HepG2 (cell line): ENCODE measurements at regions not wholly inside any gene's neighbourhood (a gene's known extent, or its start where the extent isn't known, plus 50 kb on each side); places are given as distances from the start of the nearest gene placed in this dataset.

Source experiments
- ATAC-seq: fragments of 200-7000 bp; cut with Tn5 transposase; 3 replicates; pipeline ENCODE4 v1.9.1; 2020; ENCODE audit warnings: mild to moderate bottlenecking, moderate library complexity
- BruUV-seq: library from RNA; stranded (reverse); fragments of 400-500 nt; replicated peaks from 2 replicates; lab custom pipeline; 2021; lab: Mats Ljungman, UMichigan
- CTCF ChIA-PET: fragments of 300-600 bp; formaldehyde crosslinking; extraction: SDS; loops from one replicate; lab custom pipeline; 2021; ENCODE audit warnings: low total read pairs, inconsistent platforms, low intra/inter-chr PET ratio; lab: Yijun Ruan, JAX
- POLR2A ChIA-PET: fragments of 350-600 bp; sonication (Branson Sonifier 250); formaldehyde crosslinking; loops from one replicate; lab custom pipeline; 2020; ENCODE audit warnings: antibody characterized with exemption, inconsistent platforms; lab: Yijun Ruan, JAX
- DNase-seq: peaks from one replicate; pipeline ENCODE4 v3.0.0-alpha.2; 2015; ENCODE audit warnings: low spot score
- FAIRE-seq: peaks from 3 replicates; lab custom pipeline; 2011; peaks lifted over from hg19 to GRCh38; lab: Jason Lieb, UNC
- H2AFZ ChIP-seq: one replicate; pipeline ENCODE4 v1.6.1; 2011; ENCODE audit warnings: low read length, inconsistent platforms
- H3K27ac ChIP-seq: fragments of 300-600 bp; 3 replicates; pipeline ENCODE4 v1.8.0; 2011; ENCODE audit warnings: mixed run types, mild to moderate bottlenecking, mixed read lengths, low read length, inconsistent platforms; ENCODE audit not compliant: insufficient read depth; ENCODE audit errors: extremely low read length
- H3K27me3 ChIP-seq, 2 experiments: fragments of 200-600 bp in 1 of 2; 2 replicates in 1 of 2; 3 replicates in 1 of 2; pipeline versions ENCODE4 v1.6.0 to v1.8.0; 2011; ENCODE audit warnings: low read length in 2 of 2, mild to moderate bottlenecking in 2 of 2, moderate library complexity in 2 of 2, inconsistent platforms in 1 of 2; ENCODE audit not compliant: insufficient read depth in 2 of 2, control insufficient read depth in 1 of 2
- H3K36me3 ChIP-seq, 2 experiments: fragments of 200-600 bp in 1 of 2; replicated peaks in 1 of 2; 2 replicates in 1 of 2; 3 replicates in 1 of 2; pipeline versions ENCODE4 v1.5.1 to v1.8.0; 2011; ENCODE audit warnings: low read length in 2 of 2, inconsistent platforms in 1 of 2; ENCODE audit not compliant: insufficient read depth in 2 of 2, control insufficient read depth in 1 of 2
- H3K4me1 ChIP-seq: 2 replicates; pipeline ENCODE4 v1.5.1; 2012; ENCODE audit warnings: low read length, inconsistent platforms; ENCODE audit not compliant: insufficient read depth
- H3K4me2 ChIP-seq: 2 replicates; pipeline ENCODE4 v1.6.0; 2011; ENCODE audit warnings: low read depth, low read length, inconsistent platforms
- H3K4me3 ChIP-seq, 3 experiments: fragments of 200-600 bp in 1 of 3; sonication (generic), shearing (Covaris generic) in 1 of 3; replicated peaks in 1 of 3; 2 replicates each; pipeline ENCODE4 v1.5.1; 2011 to 2016; ENCODE audit warnings: low read length in 3 of 3, inconsistent platforms in 2 of 3, low read depth in 2 of 3, mild to moderate bottlenecking in 2 of 3, control low read depth in 1 of 3, mixed read lengths in 1 of 3; ENCODE audit not compliant: insufficient read depth in 1 of 3
- H3K79me2 ChIP-seq: one replicate; pipeline ENCODE4 v1.6.1; 2011; ENCODE audit warnings: low read length, inconsistent platforms; ENCODE audit not compliant: insufficient read depth
- H3K9ac ChIP-seq: 2 replicates; pipeline ENCODE4 v1.6.0; 2011; ENCODE audit warnings: mild to moderate bottlenecking, low read depth, low read length, inconsistent platforms; ENCODE audit not compliant: insufficient read depth
- H3K9me3 ChIP-seq: 2 replicates; pipeline ENCODE4 v1.5.1; 2012; ENCODE audit warnings: mild to moderate bottlenecking, low read length
- H4K20me1 ChIP-seq: 2 replicates; pipeline ENCODE4 v1.6.0; 2011; ENCODE audit warnings: inconsistent platforms, mild to moderate bottlenecking, low read length, moderate library complexity; ENCODE audit not compliant: insufficient read depth
- ARNTL ChIP-seq: sonication (generic); formaldehyde crosslinking; IDR thresholded peaks from 2 replicates; pipeline ENCODE4 v1.4.0; 2020; ENCODE audit warnings: mild to moderate bottlenecking, missing genetic modification reagents
- FOXA1 ChIP-seq, 2 experiments: fragments of 450-650 bp in 1 of 2; sonication (generic) in 1 of 2; formaldehyde crosslinking in 1 of 2; IDR thresholded peaks; 2 replicates each; pipeline versions ENCODE4 v1.4.0 to v1.6.1; 2016 to 2020; ENCODE audit warnings: missing genetic modification reagents in 1 of 2
- FOXO1 ChIP-seq: sonication (generic); formaldehyde crosslinking; IDR thresholded peaks from 2 replicates; pipeline ENCODE4 v1.4.0; 2020; ENCODE audit warnings: missing genetic modification reagents
- HMGA1 ChIP-seq: sonication (generic); formaldehyde crosslinking; conservative IDR thresholded peaks from 2 replicates; pipeline ENCODE4 v1.4.0; 2020; ENCODE audit warnings: missing genetic modification reagents
- MTF2 ChIP-seq: sonication (generic); formaldehyde crosslinking; IDR thresholded peaks from 2 replicates; pipeline ENCODE4 v1.5.0; 2020; ENCODE audit warnings: missing genetic modification reagents, borderline replicate concordance
- RBM39 ChIP-seq: fragments of 200-400 bp; formaldehyde crosslinking; IDR thresholded peaks from one replicate; pipeline ENCODE4 v1.6.1; 2018; ENCODE audit warnings: antibody characterized with exemption, mild to moderate bottlenecking, low read depth, low read length; ENCODE audit not compliant: poor library complexity, severe bottlenecking
- TCF7L2 ChIP-seq: IDR thresholded peaks from 2 replicates; pipeline ENCODE4 v1.6.1; 2011; ENCODE audit warnings: mild to moderate bottlenecking, low read depth, low read length, moderate library complexity
- TRIM24 ChIP-seq: sonication (generic); formaldehyde crosslinking; IDR thresholded peaks from 2 replicates; pipeline ENCODE4 v1.8.0; 2022; ENCODE audit warnings: mild to moderate bottlenecking, missing genetic modification reagents
- ZKSCAN5 ChIP-seq: sonication (generic); formaldehyde crosslinking; IDR thresholded peaks from 2 replicates; pipeline ENCODE4 v1.5.1; 2020; ENCODE audit warnings: mild to moderate bottlenecking, missing genetic modification reagents
- ZNF281 ChIP-seq: sonication (generic); formaldehyde crosslinking; IDR thresholded peaks from 2 replicates; pipeline ENCODE4 v1.4.0; 2020; ENCODE audit warnings: missing genetic modification reagents, borderline replicate concordance
- ZNF337 ChIP-seq: sonication (generic); formaldehyde crosslinking; IDR thresholded peaks from 2 replicates; pipeline ENCODE4 v1.5.1; 2020; ENCODE audit warnings: missing genetic modification reagents, low read depth, mild to moderate bottlenecking, borderline replicate concordance
- ZNF781 ChIP-seq: sonication (generic); formaldehyde crosslinking; IDR thresholded peaks from 2 replicates; pipeline ENCODE4 v1.5.1; 2020; ENCODE audit warnings: borderline replicate concordance, mild to moderate bottlenecking, missing genetic modification reagents; ENCODE audit errors: not compliant biosample characterization
- WGBS: methylation state at CpG from one replicate; pipeline ENCODE4 v1.1.6; 2017; ENCODE audit warnings: low lambda C conversion rate; 5-methylcytosine and 5-hydroxymethylcytosine counted together
- in situ Hi-C: cut with HindIII; loops from 2 replicates; pipeline ENCODE4 v1.10.0; 2017; ENCODE audit warnings: low pct_unique_long_range_greater_than_20kb; ENCODE audit not compliant: extremely low pct_ligation_motif_present
- intact Hi-C: fragments of 100-400 bp; cut with micrococcal nuclease; formaldehyde crosslinking; loops from one replicate; pipeline ENCODE4 v1.10.0; 2022; ENCODE audit not compliant: unreplicated experiment

DNA sequence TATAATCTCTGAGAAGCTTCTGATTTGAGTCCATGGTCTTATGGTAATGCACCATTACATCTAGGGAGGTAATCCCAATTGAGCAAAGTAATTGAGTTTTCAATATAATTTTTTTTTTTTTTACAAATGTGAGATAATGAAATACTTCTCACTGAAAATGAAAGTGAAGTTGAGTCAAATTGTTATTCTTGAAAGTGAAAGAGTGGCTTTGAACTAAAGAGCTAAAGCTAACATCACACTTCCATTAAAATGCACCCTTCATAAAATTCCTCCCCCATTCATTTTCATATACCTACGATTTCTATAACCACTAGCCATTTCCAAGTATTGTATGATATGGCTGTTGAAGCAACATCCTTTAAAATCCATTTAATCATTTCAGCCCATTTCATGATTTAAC is 149.1 kb upstream of the IMPG1 start:
- CTCF ChIA-PET: no interaction called here
- in situ Hi-C loops: no loop called here
- H3K79me2 ChIP-seq: no peaks in the 10 kb centered on the region
- no peaks in the 10 kb centered on the region for H3K36me3 ChIP-seq
- H4K20me1 ChIP-seq: no peaks in the 10 kb centered on the region
- no peak for DNase-seq
- H3K4me2 ChIP-seq: no peak overlapping the region
- H3K4me3 ChIP-seq: no peak overlapping the region
- intact Hi-C loops: no loop called here
- no peak overlapping the region for H3K9ac ChIP-seq
- no peaks in the 10 kb centered on the region for H3K9me3 ChIP-seq
- H3K27ac ChIP-seq: no peak overlapping the region
- no TSS peak for BruUV-seq
- H3K27me3 ChIP-seq: no peaks in the 10 kb centered on the region; a peak in 1 of 5 replicates
- no peak for TF ChIP-seq FOXO1 (CRISPR knock-in tag)
- no peak for TF ChIP-seq ZNF781 (CRISPR knock-in tag)
- TF ChIP-seq HMGA1 (CRISPR knock-in tag): no peak
- no peak for TF ChIP-seq TCF7L2
- TF ChIP-seq ZKSCAN5 (CRISPR knock-in tag): no peak
- no peak for TF ChIP-seq ARNTL (CRISPR knock-in tag)
- TF ChIP-seq RBM39: no peak
- no peak for TF ChIP-seq MTF2 (CRISPR knock-in tag)
- no peak for TF ChIP-seq FOXA1 (IDR thresholded peaks at IDR 0.05)
- no peak for TF ChIP-seq FOXA1 (CRISPR knock-in tag; IDR thresholded peaks at IDR 0.05)
- no peak for TF ChIP-seq ZNF337 (CRISPR knock-in tag)
- TF ChIP-seq TRIM24 (CRISPR knock-in tag): no peak
- TF ChIP-seq ZNF281 (CRISPR knock-in tag): no peak
- TF ChIP-seq, all 625 proteins: peak for 0
- no peaks in the 10 kb centered on the region for H3K4me1 ChIP-seq
- POLR2A ChIA-PET: no interaction called here
- WGBS: 0% methylated on average over 1 of the region's 1 CpG
- ATAC-seq (no peak), FAIRE-seq (no peak)
- no peak overlapping the region for H2AFZ ChIP-seq
